Upper lobe of left lung (tissue), 6 donors: ENCODE measurements at regions not wholly inside any gene's neighbourhood (a gene's known extent, or its start where the extent isn't known, plus 50 kb on each side); places are given as distances from the start of the nearest gene placed in this dataset.

Experiments used
- ATAC-seq, 2 donors: fragments of 200-7000 bp; cut with Tn5 transposase; one replicate each; pipeline ENCODE4 v1.9.1; 2022; ENCODE audit warnings: mild to moderate bottlenecking in 2 of 2, moderate library complexity in 2 of 2; ENCODE audit not compliant: low FRiP score in 2 of 2
- DNase-seq, 2 donors: peaks; one replicate each; pipeline ENCODE4 v3.0.0-alpha.2; 2019 to 2020
- H3K27ac ChIP-seq, 4 donors: fragments of 200-600 bp; sonication (generic); one replicate each; pipeline ENCODE4 v1.5.1; 2016 to 2019
- H3K27me3 ChIP-seq, 4 donors: fragments of 200-600 bp; sonication (generic); one replicate each; pipeline ENCODE4 v1.5.1; 2017 to 2019
- H3K36me3 ChIP-seq, 4 donors: fragments of 200-600 bp; sonication (generic); one replicate each; pipeline ENCODE4 v1.5.1; 2016 to 2019
- H3K4me1 ChIP-seq, 4 donors: fragments of 200-600 bp; sonication (generic); one replicate each; pipeline ENCODE4 v1.5.1; 2018 to 2019
- H3K4me3 ChIP-seq, 4 donors: fragments of 200-600 bp; sonication (generic); one replicate each; pipeline ENCODE4 v1.5.1; 2017 to 2019; ENCODE audit warnings: mild to moderate bottlenecking in 2 of 4, moderate library complexity in 1 of 4
- H3K9me3 ChIP-seq, 4 donors: fragments of 200-600 bp; sonication (generic); one replicate each; pipeline ENCODE4 v1.5.1; 2018 to 2019
- CTCF ChIP-seq, 6 experiments: fragments of 450-650 bp in 4 of 6; fragments of 200-600 bp in 2 of 6; sonication (generic) in 2 of 6; IDR thresholded peaks; one replicate each; pipeline ENCODE4 v1.5.1; 2016 to 2019; ENCODE audit warnings: antibody characterized with exemption in 6 of 6
- EP300 ChIP-seq, 4 donors: sonication (generic); formaldehyde crosslinking; IDR thresholded peaks; one replicate each; pipeline ENCODE4 v1.5.1; 2017; ENCODE audit warnings: antibody characterized with exemption in 4 of 4, control low read depth in 2 of 4
- POLR2A ChIP-seq, 4 donors: fragments of 450-650 bp; IDR thresholded peaks; one replicate each; pipeline ENCODE4 v1.5.1; 2016 to 2017; ENCODE audit warnings: antibody characterized with exemption in 4 of 4, mild to moderate bottlenecking in 2 of 4
- POLR2AphosphoS5 ChIP-seq, 2 donors: sonication (generic); formaldehyde crosslinking; IDR thresholded peaks; one replicate each; pipeline ENCODE4 v1.5.1; 2017; ENCODE audit warnings: antibody characterized with exemption in 2 of 2
- WGBS, 2 donors: methylation state at CpG; one replicate each; pipeline ENCODE4 v1.1.5; 2017 to 2018; 5-methylcytosine and 5-hydroxymethylcytosine counted together
- donor health status: DM: no; HTN: no; CAD: no; lungs with moderate emphysema.
- donor health status: DM: no; HTN: yes; CAD: no; lungs with severe emphysema.

GRCh38 chr3:18752273-18752934 is 327.3 kb upstream of the SATB1 start:
- H3K4me3 ChIP-seq = no peak overlapping the region
- no peak for TF ChIP-seq POLR2AphosphoS5 (IDR thresholded peaks at IDR 0.05)
- no peak for TF ChIP-seq CTCF (IDR thresholded peaks at IDR 0.05)
- TF ChIP-seq POLR2A (IDR thresholded peaks at IDR 0.05) = no peak
- no peak for TF ChIP-seq EP300 (IDR thresholded peaks at IDR 0.05)
- H3K27me3 ChIP-seq = no peaks in the 10 kb centered on the region
- no peaks in the 10 kb centered on the region for H3K36me3 ChIP-seq
- WGBS, 2 donors = 83 to 87% methylated on average over 4 of the region's 4 CpGs
- H3K9me3 ChIP-seq = no peaks in the 10 kb centered on the region
- DNase-seq (no peak), ATAC-seq (no peak)
- H3K27ac ChIP-seq = no peak overlapping the region
- H3K4me1 ChIP-seq = no peaks in the 10 kb centered on the region

GRCh38 chr3:18751514-18751913 is 326.4 kb upstream of the SATB1 start:
- 67 to 93% methylated on average over 1 of the region's 1 CpG for WGBS, 2 donors
- Histone ChIP-seq H3K4me3 (no peak overlapping the region), H3K36me3 (no peaks in the 10 kb centered on the region), H3K27me3 (no peaks in the 10 kb centered on the region), H3K9me3 (no peaks in the 10 kb centered on the region), H3K27ac (no peak overlapping the region), H3K4me1 (no peaks in the 10 kb centered on the region)
- DNase-seq (no peak), ATAC-seq (no peak)
- TF ChIP-seq POLR2A (IDR thresholded peaks at IDR 0.05) = no peak
- TF ChIP-seq POLR2AphosphoS5 (IDR thresholded peaks at IDR 0.05) = no peak
- TF ChIP-seq EP300 (IDR thresholded peaks at IDR 0.05) = no peak
- no peak for TF ChIP-seq CTCF (IDR thresholded peaks at IDR 0.05)

- DNase-seq (peak in 1 of 2 donors; percentile 44), ATAC-seq (peak in 1 of 2 donors; percentile 71)
- no peak for TF ChIP-seq POLR2A (IDR thresholded peaks at IDR 0.05)
- TF ChIP-seq POLR2AphosphoS5 (IDR thresholded peaks at IDR 0.05) = peak in 1 of 2 donors; percentile 32
- no peaks in the 10 kb centered on the region for H3K9me3 ChIP-seq
- H3K36me3 ChIP-seq = no peaks in the 10 kb centered on the region
- no peak overlapping the region for H3K27ac ChIP-seq
- no peaks in the 10 kb centered on the region for H3K27me3 ChIP-seq
- H3K4me1 ChIP-seq = no peaks in the 10 kb centered on the region
- 58% methylated on average over 3 of the region's 3 CpGs for WGBS, 2 donors
- no peak overlapping the region for H3K4me3 ChIP-seq
These were observed 322.2 kb upstream of the SATB1 start for GRCh38 chr3:18747383-18747782.

- H3K9me3 ChIP-seq = no peaks in the 10 kb centered on the region
- TF ChIP-seq EP300 (IDR thresholded peaks at IDR 0.05) (peak; percentile 80 to 94 (median 86)), CTCF (IDR thresholded peaks at IDR 0.05) (no peak), POLR2A (IDR thresholded peaks at IDR 0.05) (no peak), POLR2AphosphoS5 (IDR thresholded peaks at IDR 0.05) (peak in 1 of 2 donors; percentile 82)
- H3K36me3 ChIP-seq = no peaks in the 10 kb centered on the region
- H3K27me3 ChIP-seq = no peaks in the 10 kb centered on the region
- peak overlapping the region in 1 of 4 donors; percentile 13 for H3K27ac ChIP-seq
- WGBS, 2 donors = 61 to 84% methylated on average over 6 of the region's 6 CpGs
- ATAC-seq (peak; percentile 77 to 81), DNase-seq (peak in 1 of 2 donors; percentile 22)
- no peak overlapping the region for H3K4me3 ChIP-seq
- no peaks in the 10 kb centered on the region for H3K4me1 ChIP-seq
These were observed 320.3 kb upstream of the SATB1 start for GRCh38 chr3:18745472-18745871.

GRCh38 chr3:18744472-18744871 is 319.3 kb upstream of the SATB1 start:
- TF ChIP-seq EP300 (IDR thresholded peaks at IDR 0.05) = no peak
- no peak for TF ChIP-seq POLR2A (IDR thresholded peaks at IDR 0.05)
- no peak for TF ChIP-seq POLR2AphosphoS5 (IDR thresholded peaks at IDR 0.05)
- 78 to 89% methylated on average over 1 of the region's 1 CpG for WGBS, 2 donors

GRCh38 chr3:18743761-18744160 is 318.6 kb upstream of the SATB1 start:
- no peak for ATAC-seq
- DNase-seq = no peak
- Histone ChIP-seq H3K27ac (no peak overlapping the region), H3K4me1 (no peaks in the 10 kb centered on the region), H3K4me3 (no peak overlapping the region), H3K36me3 (no peaks in the 10 kb centered on the region), H3K27me3 (no peaks in the 10 kb centered on the region), H3K9me3 (no peaks in the 10 kb centered on the region)
- 66 to 78% methylated on average over 2 of the region's 2 CpGs for WGBS, 2 donors
- TF ChIP-seq POLR2A (IDR thresholded peaks at IDR 0.05) (no peak), EP300 (IDR thresholded peaks at IDR 0.05) (no peak), CTCF (IDR thresholded peaks at IDR 0.05) (no peak), POLR2AphosphoS5 (IDR thresholded peaks at IDR 0.05) (no peak)

More at GRCh38 chr3:18744472-18744871, 319.3 kb upstream of the SATB1 start:
- Histone ChIP-seq H3K4me1 (no peaks in the 10 kb centered on the region), H3K27ac (no peak overlapping the region), H3K4me3 (no peak overlapping the region), H3K27me3 (no peaks in the 10 kb centered on the region), H3K9me3 (no peaks in the 10 kb centered on the region), H3K36me3 (no peaks in the 10 kb centered on the region)
- no peak for ATAC-seq
- DNase-seq = no peak
